SKM-1 treated with dmso at 0.1 percent for 144 hours (cell line): ENCODE measurements at regions not wholly inside any gene's neighbourhood (a gene's known extent, or its start where the extent isn't known, plus 50 kb on each side); places are given as distances from the start of the nearest gene placed in this dataset.

Experiments
- DNase-seq: peaks from one replicate; lab custom pipeline; 2025; ENCODE audit not compliant: unreplicated experiment; lab: John Stamatoyannopoulos, UW

DNA sequence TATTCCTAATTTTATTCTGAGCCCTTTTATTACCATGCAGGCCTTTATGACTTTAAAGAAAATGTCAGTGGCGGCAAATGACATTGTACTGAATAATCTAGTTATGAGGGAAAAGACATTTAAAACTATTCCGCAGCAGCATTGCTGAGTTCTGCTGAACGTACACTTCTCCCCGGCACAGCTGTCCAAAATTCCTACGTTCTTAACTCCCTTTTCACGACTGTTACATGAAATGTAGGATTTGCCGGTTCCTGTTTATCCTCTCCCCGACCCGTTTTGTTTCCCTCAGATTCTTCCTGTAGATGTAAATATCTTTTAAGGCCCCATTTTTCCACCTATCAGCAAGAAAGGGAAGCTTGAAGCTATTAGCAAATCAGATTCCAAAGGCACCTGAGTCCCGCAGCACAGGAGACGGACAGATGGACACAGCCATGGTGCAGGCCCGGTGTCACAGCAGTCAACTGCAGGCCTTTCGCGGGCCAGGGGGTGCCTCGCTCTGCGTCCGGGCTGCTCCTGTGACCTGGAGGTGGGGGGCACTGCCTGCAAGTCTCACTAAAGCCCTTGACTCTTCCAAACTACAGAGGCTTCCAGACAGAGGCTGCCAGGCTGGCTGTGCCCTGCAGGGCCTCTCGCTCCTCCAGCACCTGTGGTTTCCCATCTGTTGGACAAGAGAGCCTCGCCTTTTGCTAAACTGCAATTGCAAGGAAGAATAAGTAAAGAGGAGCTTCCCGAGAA is 485.0 kb upstream of the MGMT start:
- no peak for DNase-seq

DNA sequence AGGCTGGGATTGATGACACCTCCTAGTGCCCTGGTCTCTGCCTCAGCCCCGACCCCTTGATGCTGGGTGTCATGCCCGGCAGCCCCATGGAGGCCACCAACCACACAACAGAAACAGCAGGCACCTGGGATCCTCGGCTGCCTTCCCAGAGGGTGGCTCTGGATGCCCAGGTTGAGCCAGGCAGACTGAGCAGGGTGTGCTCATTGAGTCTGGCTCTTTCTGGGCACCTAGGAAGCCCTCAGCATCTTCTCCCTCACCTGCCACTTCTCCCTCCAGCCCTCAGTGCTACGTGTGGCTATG is 484.5 kb upstream of the MGMT start:
- no peak for DNase-seq

DNA sequence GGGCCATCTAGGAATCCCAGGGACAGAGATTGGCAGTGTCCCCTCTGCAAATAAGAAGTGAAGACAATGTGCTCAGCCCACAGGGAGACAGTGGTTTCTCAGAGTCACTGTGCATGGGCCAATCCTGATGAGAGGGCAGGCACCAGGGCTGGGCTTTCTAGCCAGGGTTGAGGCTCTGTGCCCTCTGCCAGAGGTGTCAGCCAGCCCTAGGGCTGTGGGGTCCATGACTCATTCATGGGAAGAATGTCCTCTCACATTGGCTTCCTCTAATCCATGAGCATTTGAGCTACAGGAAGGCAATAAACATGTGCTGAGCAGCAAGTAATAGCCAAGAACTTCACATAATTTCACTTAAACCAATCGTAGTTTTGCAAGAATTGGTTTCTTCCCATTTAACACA is 482.0 kb upstream of the MGMT start:
- no peak for DNase-seq

DNA sequence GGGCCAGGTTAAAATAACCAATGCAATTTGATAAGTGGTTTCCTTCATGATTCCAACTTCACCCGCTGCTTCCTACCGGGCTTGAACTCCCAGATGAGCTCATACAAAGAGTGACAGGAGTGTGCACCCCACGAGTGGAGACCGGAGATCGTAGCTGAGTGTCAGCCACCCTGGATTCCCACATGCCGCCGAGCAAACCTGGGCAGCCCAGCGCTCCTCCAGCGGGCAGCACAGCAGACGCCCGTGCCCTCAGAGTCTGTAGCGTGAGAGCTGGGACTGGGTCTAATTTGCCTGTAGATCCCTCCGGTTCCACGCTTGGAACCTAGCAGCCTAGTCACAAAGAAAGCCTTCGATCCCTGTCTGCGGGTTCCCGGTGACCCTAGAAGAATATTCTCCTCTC is 476.1 kb upstream of the MGMT start:
- no peak for DNase-seq

- no peak for DNase-seq
Measured at GRCh38 chr10:128992770-128993169, 474.3 kb upstream of the MGMT start.

DNA sequence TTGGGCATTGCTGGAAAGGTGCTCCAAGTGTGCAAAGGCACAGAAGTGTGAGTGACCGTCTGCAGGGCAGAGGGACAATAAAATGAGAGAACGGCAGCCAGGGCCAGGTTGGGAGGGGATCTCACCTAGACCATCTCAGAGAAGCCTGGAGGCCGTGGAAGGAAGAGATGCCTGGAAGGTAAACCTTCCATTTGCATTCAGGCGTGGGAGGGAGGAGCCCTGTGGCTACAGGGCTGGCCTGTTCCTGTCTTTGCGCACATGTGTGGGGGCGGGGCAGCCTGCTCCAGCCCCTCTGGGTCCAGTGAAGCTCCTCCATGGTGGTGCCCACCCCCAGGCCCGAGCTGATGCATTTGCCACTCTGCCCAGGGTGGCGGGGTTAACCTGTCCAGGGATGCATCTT is 473.6 kb upstream of the MGMT start:
- no peak for DNase-seq

- DNase-seq: no peak
Measured at GRCh38 chr10:128993911-128994538, 473.0 kb upstream of the MGMT start.

GRCh38 chr10:128994598-128995143 is 472.4 kb upstream of the MGMT start:
- no peak for DNase-seq

- no peak for DNase-seq
Measured at GRCh38 chr10:128995676-128996075, 471.4 kb upstream of the MGMT start.

DNA sequence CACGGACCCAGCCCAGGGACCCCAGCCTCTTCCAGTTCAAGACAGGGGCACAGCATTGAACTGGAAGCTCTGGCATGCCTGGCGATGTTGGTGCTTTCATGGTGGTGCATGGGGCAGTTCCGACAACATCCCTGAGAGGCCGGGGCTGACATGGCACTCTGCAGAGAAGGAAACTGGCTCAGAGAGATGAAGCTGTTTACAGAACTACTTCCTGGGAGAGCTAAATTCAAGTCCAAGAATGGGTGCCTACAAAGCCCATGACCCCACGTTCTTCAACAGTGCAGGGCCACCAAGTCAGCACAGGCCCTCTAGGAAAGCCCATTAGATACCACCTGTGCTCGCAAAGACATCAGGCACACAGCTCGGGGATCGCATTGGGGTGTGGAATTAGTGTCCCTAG is 470.9 kb upstream of the MGMT start:
- DNase-seq: no peak

DNA sequence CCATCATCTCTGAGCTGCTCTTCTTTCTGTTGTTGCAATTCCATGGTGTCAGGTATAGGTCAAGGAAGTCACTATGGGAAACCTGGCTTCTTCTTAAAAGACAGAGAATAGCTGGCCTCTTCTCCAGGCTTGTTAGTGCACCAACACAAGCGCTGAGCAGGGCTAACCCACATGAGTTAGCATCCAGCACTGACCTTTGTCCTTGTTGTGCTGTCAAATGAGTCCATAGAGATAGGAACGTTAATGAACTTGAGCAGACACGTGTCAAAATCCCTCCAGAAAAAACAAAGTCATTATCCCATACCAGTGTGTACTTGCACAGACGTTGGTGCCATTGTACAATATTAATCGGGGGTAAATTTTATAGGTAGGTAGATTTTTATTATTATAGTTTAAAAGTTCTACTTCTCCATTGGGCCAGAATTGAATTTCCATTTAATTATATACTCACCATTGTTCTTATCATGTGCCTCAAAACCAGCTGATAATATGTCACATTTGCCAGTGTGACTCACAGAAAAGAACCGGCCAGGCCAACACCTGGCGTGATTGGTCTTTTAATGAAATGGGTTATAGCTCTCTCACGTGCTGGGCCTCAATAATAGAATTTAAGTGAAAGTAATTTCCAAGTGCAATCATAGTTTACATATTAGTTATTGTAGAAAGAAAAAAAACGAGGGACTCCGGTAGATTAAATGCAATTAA is 468.8 kb upstream of the MGMT start:
- no peak for DNase-seq

- no peak for DNase-seq
Measured at GRCh38 chr10:129004398-129004797, 462.6 kb upstream of the MGMT start.

- no peak for DNase-seq
Measured at GRCh38 chr10:129005080-129005479, 462.0 kb upstream of the MGMT start.

DNA sequence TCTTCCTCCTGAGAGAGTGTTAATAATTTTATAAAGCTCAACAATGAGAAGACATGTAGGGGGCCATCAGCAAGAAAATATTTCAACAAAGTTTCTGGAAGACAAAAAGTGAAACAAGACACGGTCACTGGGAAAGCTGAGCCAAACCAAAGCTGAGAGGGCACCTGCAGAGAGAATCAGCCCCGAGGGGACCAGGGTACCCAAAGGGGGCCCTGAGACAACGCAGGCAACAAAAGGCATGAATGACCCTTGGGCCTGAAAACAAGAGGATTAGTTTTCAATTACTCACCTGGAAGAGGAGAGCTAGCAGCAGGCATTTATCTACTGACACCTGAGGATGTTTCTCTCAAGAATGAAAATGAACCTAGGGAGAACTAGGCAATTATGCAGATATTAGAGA is 461.2 kb upstream of the MGMT start:
- DNase-seq: no peak

DNA sequence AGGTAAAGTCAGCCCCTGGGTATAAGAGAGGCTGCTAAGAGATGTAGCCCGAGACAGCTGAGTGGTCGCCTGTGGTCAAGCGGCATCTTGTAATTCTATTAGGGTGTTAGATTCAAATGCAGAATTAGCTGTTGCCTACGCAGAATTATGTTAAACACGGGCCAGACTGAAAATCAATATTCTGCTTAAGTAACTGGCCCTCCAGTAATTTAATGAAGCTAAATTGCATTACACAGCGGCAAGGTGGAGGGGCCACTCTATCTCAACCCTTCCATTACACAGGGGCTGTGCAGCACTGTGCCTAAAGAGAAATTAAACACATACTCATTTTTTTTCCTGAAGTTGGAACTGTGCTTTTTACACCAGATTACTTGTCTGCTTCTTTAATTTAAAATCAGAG is 448.5 kb upstream of the MGMT start:
- no peak for DNase-seq

DNA sequence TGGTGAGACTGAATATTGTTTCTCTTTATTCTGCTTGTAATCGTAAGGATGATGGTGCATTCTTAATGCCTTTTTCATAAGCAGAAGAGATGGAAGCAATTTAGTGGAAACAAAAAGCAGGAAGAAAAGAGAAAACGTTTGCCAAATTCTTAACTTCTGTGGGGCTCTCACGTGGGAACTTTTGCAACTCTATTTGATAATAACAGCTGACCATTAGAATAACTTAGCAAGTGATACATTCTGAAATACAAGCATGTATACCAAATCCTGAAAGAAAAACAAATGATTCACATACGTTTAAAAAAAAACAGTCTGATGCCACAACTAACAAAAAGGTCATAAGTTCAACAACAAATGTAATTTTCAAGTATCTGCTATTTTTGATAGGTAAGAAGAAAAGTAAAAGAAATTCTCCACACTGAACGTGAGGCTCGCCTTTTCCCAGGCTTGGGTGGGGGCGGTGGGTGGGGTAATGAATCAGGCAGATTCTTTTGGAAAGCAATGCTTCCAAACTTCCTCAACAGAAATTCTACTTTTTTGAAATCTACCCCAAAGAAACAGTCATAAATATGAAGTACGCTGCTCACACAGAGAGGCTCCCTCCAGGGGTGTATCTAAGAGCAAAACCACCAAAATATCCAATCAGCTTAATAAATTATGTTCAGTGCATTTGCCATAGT is 446.2 kb upstream of the MGMT start:
- DNase-seq: no peak

DNA sequence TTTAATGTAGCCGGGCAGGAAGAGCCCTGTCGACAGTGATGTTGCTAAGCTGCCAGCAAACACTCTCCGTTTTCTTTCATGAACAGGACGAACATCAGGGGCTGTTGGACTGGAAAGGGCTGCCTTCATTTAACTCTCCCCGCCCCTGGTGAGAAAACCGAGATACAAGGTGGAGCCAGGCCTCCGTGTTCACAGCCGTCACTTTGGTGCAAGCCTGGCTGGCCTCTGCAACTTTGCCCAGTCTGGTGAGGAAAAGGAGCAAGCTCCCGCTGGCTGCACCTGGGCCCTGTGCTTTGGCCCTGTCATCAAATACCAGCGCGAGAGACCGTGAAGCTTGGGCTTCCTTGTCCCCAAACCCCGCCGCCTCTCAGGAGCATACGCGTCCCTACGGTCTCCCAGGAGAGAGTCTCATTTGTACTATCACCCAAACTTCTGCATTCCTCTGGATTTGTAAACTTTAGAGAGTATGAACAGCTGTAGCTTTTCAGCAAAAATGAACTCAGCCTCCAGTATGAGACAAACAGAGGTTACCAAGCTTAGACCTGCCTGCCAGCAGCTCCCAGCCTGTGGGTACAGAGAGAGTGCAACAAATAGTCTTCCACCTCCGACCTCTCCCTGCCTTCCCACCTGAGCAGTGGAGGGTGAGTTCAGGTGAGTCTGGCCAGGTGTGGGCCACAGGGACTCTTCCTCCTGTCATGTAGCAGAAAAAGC is 445.3 kb upstream of the MGMT start:
- DNase-seq: no peak

DNA sequence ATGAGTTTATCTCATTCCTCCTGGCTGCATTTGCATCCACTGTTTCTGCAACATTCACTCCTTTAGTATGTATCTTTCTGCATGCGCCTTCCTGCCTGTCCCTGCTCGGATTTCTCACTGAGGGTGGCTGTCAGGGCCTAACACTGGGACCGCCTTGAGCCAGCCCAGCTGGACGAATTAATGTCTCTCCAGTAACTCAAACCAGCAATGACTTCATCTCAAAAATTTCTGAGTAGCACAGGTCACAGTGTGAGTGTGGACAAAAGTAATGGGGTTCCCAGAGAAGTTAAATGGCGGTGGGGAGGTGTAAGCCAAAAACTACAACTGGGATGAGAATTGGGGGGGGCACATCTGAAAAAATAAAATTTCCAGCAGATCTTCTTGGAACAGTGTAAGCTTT is 444.0 kb upstream of the MGMT start:
- DNase-seq: no peak

- no peak for DNase-seq
Measured at GRCh38 chr10:129024046-129024445, 443.0 kb upstream of the MGMT start.

- no peak for DNase-seq
Measured at GRCh38 chr10:129025787-129026186, 441.3 kb upstream of the MGMT start.

DNA sequence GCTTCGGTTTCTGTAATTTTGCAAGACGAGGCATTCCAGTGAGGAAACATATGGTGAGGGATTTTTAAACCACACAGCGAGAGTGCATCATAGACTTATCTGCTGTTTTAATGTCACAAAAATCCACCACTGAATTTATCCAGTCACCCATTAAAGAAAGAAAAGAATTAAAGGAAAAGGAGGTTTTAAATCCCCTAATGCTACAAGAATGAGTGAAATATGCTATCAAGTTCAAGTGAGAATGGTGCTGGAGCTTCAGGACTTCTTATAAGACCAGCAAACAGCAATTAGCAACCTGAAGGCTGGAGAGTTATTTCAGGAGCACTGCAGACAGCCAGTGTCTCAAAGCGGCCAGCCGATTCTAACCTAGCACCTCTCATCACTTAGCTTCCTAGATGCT is 439.1 kb upstream of the MGMT start:
- no peak for DNase-seq
